Keratinocyte (primary cell): ENCODE measurements at regions not wholly inside any gene's neighbourhood (a gene's known extent, or its start where the extent isn't known, plus 50 kb on each side); places are given as distances from the start of the nearest gene placed in this dataset.

Experiments used
- DNase-seq: peaks from one replicate; pipeline ENCODE4 v3.0.0-alpha.2; 2011; ENCODE audit warnings: low read depth, missing footprints, low spot score
- FAIRE-seq: peaks from 2 replicates; lab custom pipeline; 2011; peaks lifted over from hg19 to GRCh38; lab: Jason Lieb, UNC
- H2AFZ ChIP-seq: 2 replicates; pipeline ENCODE4 v1.6.0; 2012; ENCODE audit warnings: low read length, control low read depth, inconsistent platforms; ENCODE audit not compliant: control insufficient read depth
- H3K27ac ChIP-seq: 2 replicates; pipeline ENCODE4 v1.5.1; 2011; ENCODE audit warnings: low read length; ENCODE audit not compliant: control insufficient read depth, insufficient read depth
- H3K27me3 ChIP-seq: 3 replicates; pipeline ENCODE4 v1.6.0; 2011; ENCODE audit warnings: low read length; ENCODE audit not compliant: control insufficient read depth, insufficient read depth; ENCODE audit errors: extremely low read depth
- H3K36me3 ChIP-seq, 2 experiments: 2 replicates in 1 of 2; 3 replicates in 1 of 2; pipeline ENCODE4 v1.5.1; 2011; ENCODE audit warnings: low read length in 2 of 2, mild to moderate bottlenecking in 1 of 2; ENCODE audit not compliant: control insufficient read depth in 2 of 2, insufficient read depth in 2 of 2; ENCODE audit errors: extremely low read depth in 1 of 2
- H3K4me1 ChIP-seq: 3 replicates; pipeline ENCODE4 v1.5.1; 2011; ENCODE audit warnings: low read length; ENCODE audit not compliant: control insufficient read depth, insufficient read depth; ENCODE audit errors: extremely low read depth
- H3K4me2 ChIP-seq: 3 replicates; pipeline ENCODE4 v1.6.0; 2011; ENCODE audit warnings: low read depth, low read length; ENCODE audit not compliant: control insufficient read depth, insufficient read depth; ENCODE audit errors: extremely low read depth
- H3K4me3 ChIP-seq, 3 experiments: fragments of 200-600 bp in 1 of 3; sonication (generic) in 1 of 3; 2 replicates in 2 of 3; 3 replicates in 1 of 3; pipeline ENCODE4 v1.5.1; 2011 to 2016; ENCODE audit warnings: low read length in 3 of 3, mild to moderate bottlenecking in 3 of 3, control low read depth in 2 of 3, inconsistent platforms in 1 of 3, low read depth in 1 of 3, mixed read lengths in 1 of 3, mixed run types in 1 of 3, moderate library complexity in 1 of 3; ENCODE audit not compliant: control insufficient read depth in 2 of 3, insufficient read depth in 2 of 3; ENCODE audit errors: extremely low read depth in 1 of 3
- H3K79me2 ChIP-seq: 2 replicates; pipeline ENCODE4 v1.6.0; 2012; ENCODE audit warnings: low read length; ENCODE audit not compliant: control insufficient read depth, insufficient read depth
- H3K9ac ChIP-seq: 3 replicates; pipeline ENCODE4 v1.6.0; 2011; ENCODE audit warnings: low read length; ENCODE audit not compliant: control insufficient read depth, insufficient read depth; ENCODE audit errors: extremely low read depth
- H3K9me1 ChIP-seq: 3 replicates; pipeline ENCODE4 v1.6.0; 2011; ENCODE audit warnings: low read length; ENCODE audit not compliant: control insufficient read depth, insufficient read depth; ENCODE audit errors: extremely low read depth
- H3K9me3 ChIP-seq: 2 replicates; pipeline ENCODE4 v1.5.1; 2012; ENCODE audit warnings: low read depth, low read length; ENCODE audit not compliant: control insufficient read depth
- H4K20me1 ChIP-seq: 3 replicates; pipeline ENCODE4 v1.6.0; 2011; ENCODE audit warnings: low read length; ENCODE audit not compliant: control insufficient read depth, insufficient read depth; ENCODE audit errors: extremely low read depth
- EZH2 ChIP-seq: IDR thresholded peaks from one replicate; pipeline ENCODE4 v1.6.1; 2012; ENCODE audit warnings: inconsistent platforms, mild to moderate bottlenecking, low read length, moderate library complexity
- dilution Hi-C: fragments of 300-500 bp; cut with MboI; formaldehyde crosslinking; loops from one replicate; pipeline ENCODE4 v1.7.0; 2020; ENCODE audit warnings: low sequenced_read_pairs; ENCODE audit not compliant: extremely low pct_ligation_motif_present
- TF ChIP-seq, protein P1 (sequence below), 3 experiments: IDR thresholded peaks in 1 of 3; conservative IDR thresholded peaks in 1 of 3; optimal IDR thresholded peaks in 1 of 3; 2 replicates in 2 of 3; 3 replicates in 1 of 3; pipeline versions ENCODE3 to v1.5.1; 2011; ENCODE audit warnings: low read length in 3 of 3, mild to moderate bottlenecking in 3 of 3, moderate library complexity in 2 of 3, control low read depth in 1 of 3, inconsistent platforms in 1 of 3; ENCODE audit not compliant: insufficient read depth in 2 of 3; ENCODE audit errors: extremely low read depth in 1 of 3

- Histone ChIP-seq H3K9me3 (no peaks in the 10 kb centered on the region), H3K27ac (no peak overlapping the region), H3K27me3 (no peaks in the 10 kb centered on the region), H3K9ac (no peak overlapping the region), H2AFZ (no peak overlapping the region), H3K9me1 (no peaks in the 10 kb centered on the region), H3K79me2 (no peaks in the 10 kb centered on the region), H4K20me1 (no peaks in the 10 kb centered on the region), H3K36me3 (no peaks in the 10 kb centered on the region), H3K4me1 (no peaks in the 10 kb centered on the region), H3K4me3 (no peak overlapping the region), H3K4me2 (no peak overlapping the region)
- TF ChIP-seq EZH2, result no peak
- TF ChIP-seq, protein P1, sequence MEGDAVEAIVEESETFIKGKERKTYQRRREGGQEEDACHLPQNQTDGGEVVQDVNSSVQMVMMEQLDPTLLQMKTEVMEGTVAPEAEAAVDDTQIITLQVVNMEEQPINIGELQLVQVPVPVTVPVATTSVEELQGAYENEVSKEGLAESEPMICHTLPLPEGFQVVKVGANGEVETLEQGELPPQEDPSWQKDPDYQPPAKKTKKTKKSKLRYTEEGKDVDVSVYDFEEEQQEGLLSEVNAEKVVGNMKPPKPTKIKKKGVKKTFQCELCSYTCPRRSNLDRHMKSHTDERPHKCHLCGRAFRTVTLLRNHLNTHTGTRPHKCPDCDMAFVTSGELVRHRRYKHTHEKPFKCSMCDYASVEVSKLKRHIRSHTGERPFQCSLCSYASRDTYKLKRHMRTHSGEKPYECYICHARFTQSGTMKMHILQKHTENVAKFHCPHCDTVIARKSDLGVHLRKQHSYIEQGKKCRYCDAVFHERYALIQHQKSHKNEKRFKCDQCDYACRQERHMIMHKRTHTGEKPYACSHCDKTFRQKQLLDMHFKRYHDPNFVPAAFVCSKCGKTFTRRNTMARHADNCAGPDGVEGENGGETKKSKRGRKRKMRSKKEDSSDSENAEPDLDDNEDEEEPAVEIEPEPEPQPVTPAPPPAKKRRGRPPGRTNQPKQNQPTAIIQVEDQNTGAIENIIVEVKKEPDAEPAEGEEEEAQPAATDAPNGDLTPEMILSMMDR (optimal IDR thresholded peaks at IDR 0.05 in 1 of 3, IDR thresholded peaks at IDR 0.05 in 1 of 3, conservative IDR thresholded peaks at IDR 0.05 in 1 of 3; ENCODE audit: extremely low read depth in 1 of 3, insufficient read depth in 2 of 3, low read length in 3 of 3), result no peak
- FAIRE-seq (no peak), DNase-seq (no peak)
- dilution Hi-C loops, result no loop called here
These were observed 332.2 kb downstream of the GASK1B start for GRCh38 chr4:157840648-157841047.

GRCh38 chr4:157840034-157840433, 332.8 kb downstream of the GASK1B start:
- no peak for FAIRE-seq
- Histone ChIP-seq H4K20me1 (no peaks in the 10 kb centered on the region), H3K79me2 (no peaks in the 10 kb centered on the region), H3K27me3 (no peaks in the 10 kb centered on the region), H3K36me3 (no peaks in the 10 kb centered on the region), H3K9me3 (no peaks in the 10 kb centered on the region), H3K27ac (no peak overlapping the region), H2AFZ (no peak overlapping the region), H3K9me1 (no peaks in the 10 kb centered on the region), H3K4me2 (no peak overlapping the region), H3K4me3 (no peak overlapping the region), H3K4me1 (no peaks in the 10 kb centered on the region), H3K9ac (no peak overlapping the region)
- dilution Hi-C loops, result no loop called here
- TF ChIP-seq, protein P1 (optimal IDR thresholded peaks at IDR 0.05 in 1 of 3, IDR thresholded peaks at IDR 0.05 in 1 of 3, conservative IDR thresholded peaks at IDR 0.05 in 1 of 3; ENCODE audit: extremely low read depth in 1 of 3, insufficient read depth in 2 of 3, low read length in 3 of 3), result no peak
- TF ChIP-seq EZH2, result no peak
- no peak for DNase-seq
